Upper lobe of left lung (tissue), 6 donors: ENCODE measurements at regions not wholly inside any gene's neighbourhood (a gene's known extent, or its start where the extent isn't known, plus 50 kb on each side); places are given as distances from the start of the nearest gene placed in this dataset.

ENCODE experiments used
- ATAC-seq, 2 donors: fragments of 200-7000 bp; cut with Tn5 transposase; one replicate each; pipeline ENCODE4 v1.9.1; 2022; ENCODE audit warnings: mild to moderate bottlenecking in 2 of 2, moderate library complexity in 2 of 2; ENCODE audit not compliant: low FRiP score in 2 of 2
- DNase-seq, 2 donors: peaks; one replicate each; pipeline ENCODE4 v3.0.0-alpha.2; 2019 to 2020
- H3K27ac ChIP-seq, 4 donors: fragments of 200-600 bp; sonication (generic); one replicate each; pipeline ENCODE4 v1.5.1; 2016 to 2019
- H3K27me3 ChIP-seq, 4 donors: fragments of 200-600 bp; sonication (generic); one replicate each; pipeline ENCODE4 v1.5.1; 2017 to 2019
- H3K36me3 ChIP-seq, 4 donors: fragments of 200-600 bp; sonication (generic); one replicate each; pipeline ENCODE4 v1.5.1; 2016 to 2019
- H3K4me1 ChIP-seq, 4 donors: fragments of 200-600 bp; sonication (generic); one replicate each; pipeline ENCODE4 v1.5.1; 2018 to 2019
- H3K4me3 ChIP-seq, 4 donors: fragments of 200-600 bp; sonication (generic); one replicate each; pipeline ENCODE4 v1.5.1; 2017 to 2019; ENCODE audit warnings: mild to moderate bottlenecking in 2 of 4, moderate library complexity in 1 of 4
- H3K9me3 ChIP-seq, 4 donors: fragments of 200-600 bp; sonication (generic); one replicate each; pipeline ENCODE4 v1.5.1; 2018 to 2019
- EP300 ChIP-seq, 4 donors: sonication (generic); formaldehyde crosslinking; IDR thresholded peaks; one replicate each; pipeline ENCODE4 v1.5.1; 2017; ENCODE audit warnings: antibody characterized with exemption in 4 of 4, control low read depth in 2 of 4
- POLR2A ChIP-seq, 4 donors: fragments of 450-650 bp; IDR thresholded peaks; one replicate each; pipeline ENCODE4 v1.5.1; 2016 to 2017; ENCODE audit warnings: antibody characterized with exemption in 4 of 4, mild to moderate bottlenecking in 2 of 4
- POLR2AphosphoS5 ChIP-seq, 2 donors: sonication (generic); formaldehyde crosslinking; IDR thresholded peaks; one replicate each; pipeline ENCODE4 v1.5.1; 2017; ENCODE audit warnings: antibody characterized with exemption in 2 of 2
- WGBS, 2 donors: methylation state at CpG; one replicate each; pipeline ENCODE4 v1.1.5; 2017 to 2018; 5-methylcytosine and 5-hydroxymethylcytosine counted together
- TF ChIP-seq, protein P1 (sequence below), 6 experiments: fragments of 450-650 bp in 4 of 6; fragments of 200-600 bp in 2 of 6; sonication (generic) in 2 of 6; IDR thresholded peaks; one replicate each; pipeline ENCODE4 v1.5.1; 2016 to 2019; ENCODE audit warnings: antibody characterized with exemption in 6 of 6
- donor health status: DM: no; HTN: no; CAD: no; lungs with moderate emphysema.
- donor health status: DM: no; HTN: yes; CAD: no; lungs with severe emphysema.

DNA sequence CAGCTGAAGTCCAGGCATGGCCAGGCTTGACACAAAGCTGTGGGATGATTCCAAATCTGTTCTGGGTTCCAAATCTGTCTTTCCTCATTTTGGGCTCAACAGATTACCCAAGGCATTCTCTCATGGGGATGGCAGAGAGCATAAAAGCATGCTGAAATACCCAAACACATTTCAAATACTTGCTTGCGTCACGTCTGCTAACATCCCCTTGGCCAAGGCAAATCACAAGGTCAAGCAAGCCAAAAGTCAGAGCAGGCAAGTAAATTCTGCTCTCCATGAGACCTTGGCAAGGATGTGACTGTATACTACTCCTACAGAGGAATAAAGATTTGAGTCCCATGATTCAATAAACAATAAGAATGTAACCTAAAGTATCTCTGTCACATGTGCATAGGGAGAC lies 306.7 kb downstream of the EPB41L4A start:
- ATAC-seq (no peak), DNase-seq (no peak)
- H3K4me3 ChIP-seq = no peak overlapping the region
- peaks cover 0 to 7% (median 3%) of the 10 kb centered on the region in 4 donors for H3K4me1 ChIP-seq
- no peaks in the 10 kb centered on the region for H3K36me3 ChIP-seq
- 17 to 26% methylated on average over 2 of the region's 2 CpGs for WGBS, 2 donors
- no peaks in the 10 kb centered on the region for H3K27me3 ChIP-seq
- no peaks in the 10 kb centered on the region for H3K9me3 ChIP-seq
- TF ChIP-seq POLR2A (IDR thresholded peaks at IDR 0.05) (no peak), POLR2AphosphoS5 (IDR thresholded peaks at IDR 0.05) (no peak), EP300 (IDR thresholded peaks at IDR 0.05) (no peak)
- TF ChIP-seq, protein P1, sequence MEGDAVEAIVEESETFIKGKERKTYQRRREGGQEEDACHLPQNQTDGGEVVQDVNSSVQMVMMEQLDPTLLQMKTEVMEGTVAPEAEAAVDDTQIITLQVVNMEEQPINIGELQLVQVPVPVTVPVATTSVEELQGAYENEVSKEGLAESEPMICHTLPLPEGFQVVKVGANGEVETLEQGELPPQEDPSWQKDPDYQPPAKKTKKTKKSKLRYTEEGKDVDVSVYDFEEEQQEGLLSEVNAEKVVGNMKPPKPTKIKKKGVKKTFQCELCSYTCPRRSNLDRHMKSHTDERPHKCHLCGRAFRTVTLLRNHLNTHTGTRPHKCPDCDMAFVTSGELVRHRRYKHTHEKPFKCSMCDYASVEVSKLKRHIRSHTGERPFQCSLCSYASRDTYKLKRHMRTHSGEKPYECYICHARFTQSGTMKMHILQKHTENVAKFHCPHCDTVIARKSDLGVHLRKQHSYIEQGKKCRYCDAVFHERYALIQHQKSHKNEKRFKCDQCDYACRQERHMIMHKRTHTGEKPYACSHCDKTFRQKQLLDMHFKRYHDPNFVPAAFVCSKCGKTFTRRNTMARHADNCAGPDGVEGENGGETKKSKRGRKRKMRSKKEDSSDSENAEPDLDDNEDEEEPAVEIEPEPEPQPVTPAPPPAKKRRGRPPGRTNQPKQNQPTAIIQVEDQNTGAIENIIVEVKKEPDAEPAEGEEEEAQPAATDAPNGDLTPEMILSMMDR (IDR thresholded peaks at IDR 0.05) = no peak
- no peak overlapping the region for H3K27ac ChIP-seq

DNA sequence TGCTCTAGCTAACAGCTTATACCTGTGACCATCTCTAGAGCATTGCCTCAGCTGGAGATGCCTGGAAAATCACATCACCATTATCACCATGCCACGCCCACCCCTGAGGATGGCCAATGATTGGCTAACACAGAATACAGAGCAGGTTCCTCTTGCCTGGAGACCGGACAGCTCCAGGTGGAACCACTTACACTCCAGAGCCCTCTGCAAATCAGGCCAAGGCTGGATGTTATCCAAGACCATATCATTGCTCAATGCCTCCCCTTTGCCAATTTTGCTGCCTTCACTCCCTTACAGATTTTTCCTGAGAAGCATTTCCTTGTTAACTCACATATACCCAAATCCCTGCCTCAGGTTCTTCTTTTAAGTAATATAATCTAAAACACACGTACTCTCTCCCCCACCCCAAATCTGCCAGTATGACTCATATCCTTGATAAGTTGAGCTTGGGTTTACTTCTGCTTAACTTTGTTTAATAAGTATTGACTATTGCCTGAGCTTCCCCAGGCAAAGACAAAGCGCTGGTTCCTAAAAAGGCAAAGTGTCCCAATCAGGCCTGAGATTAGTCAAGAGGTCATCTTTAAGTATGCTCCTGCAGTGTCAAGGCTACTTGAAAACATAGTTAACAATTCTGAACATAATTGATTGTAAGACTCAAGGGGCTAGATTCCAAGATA lies 309.6 kb downstream of the EPB41L4A start:
- H3K27ac ChIP-seq = peak overlapping the region in 1 of 4 donors; percentile 7
- peak in 1 of 2 donors; percentile 87 for DNase-seq
- peak; percentile 76 to 90 for ATAC-seq

DNA sequence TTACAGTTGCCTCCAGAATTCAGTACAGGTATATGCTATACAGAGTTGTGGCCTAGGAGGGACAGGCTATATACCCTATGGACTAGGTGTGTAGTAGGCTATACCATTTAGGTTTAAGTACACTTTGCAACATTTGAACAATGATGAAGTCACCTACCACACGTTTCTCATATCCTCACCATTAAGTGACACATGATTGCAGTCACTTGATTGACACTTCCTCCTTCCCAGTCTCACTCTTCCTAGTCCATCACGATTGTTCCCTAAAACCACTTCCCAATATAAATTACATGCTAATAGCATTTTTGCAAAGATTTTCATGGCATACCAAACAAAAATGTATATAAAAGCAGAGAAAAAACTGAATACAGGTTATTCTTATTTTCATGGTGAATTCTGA lies 312.2 kb downstream of the EPB41L4A start:
- ATAC-seq (peak in 1 of 2 donors; percentile 27), DNase-seq (no peak)
- Histone ChIP-seq H3K27me3 (no peaks in the 10 kb centered on the region), H3K9me3 (no peaks in the 10 kb centered on the region), H3K36me3 (no peaks in the 10 kb centered on the region), H3K4me3 (no peak overlapping the region), H3K27ac (no peak overlapping the region), H3K4me1 (peaks cover 0 to 7% (median 2%) of the 10 kb centered on the region in 4 donors)
- 21 to 32% methylated on average over 2 of the region's 2 CpGs for WGBS, 2 donors
- TF ChIP-seq, protein P1 (IDR thresholded peaks at IDR 0.05) = no peak
- TF ChIP-seq POLR2A (IDR thresholded peaks at IDR 0.05) = no peak
- no peak for TF ChIP-seq POLR2AphosphoS5 (IDR thresholded peaks at IDR 0.05)
- peak in 1 of 4 donors; percentile 37 for TF ChIP-seq EP300 (IDR thresholded peaks at IDR 0.05)

More for the DNA sequence above, 309.6 kb downstream of the EPB41L4A start:
- no peak overlapping the region for H3K4me3 ChIP-seq
- H3K27me3 ChIP-seq = no peaks in the 10 kb centered on the region
- 34 to 46% methylated on average over 4 of the region's 4 CpGs for WGBS, 2 donors
- peak in 1 of 4 donors; percentile 60 for TF ChIP-seq EP300 (IDR thresholded peaks at IDR 0.05)
- TF ChIP-seq, protein P1 (IDR thresholded peaks at IDR 0.05) = no peak
- TF ChIP-seq POLR2A (IDR thresholded peaks at IDR 0.05) = no peak
- no peak for TF ChIP-seq POLR2AphosphoS5 (IDR thresholded peaks at IDR 0.05)
- H3K4me1 ChIP-seq = peaks cover 0 to 7% (median 2%) of the 10 kb centered on the region in 4 donors
- H3K9me3 ChIP-seq = no peaks in the 10 kb centered on the region
- H3K36me3 ChIP-seq = no peaks in the 10 kb centered on the region

DNA sequence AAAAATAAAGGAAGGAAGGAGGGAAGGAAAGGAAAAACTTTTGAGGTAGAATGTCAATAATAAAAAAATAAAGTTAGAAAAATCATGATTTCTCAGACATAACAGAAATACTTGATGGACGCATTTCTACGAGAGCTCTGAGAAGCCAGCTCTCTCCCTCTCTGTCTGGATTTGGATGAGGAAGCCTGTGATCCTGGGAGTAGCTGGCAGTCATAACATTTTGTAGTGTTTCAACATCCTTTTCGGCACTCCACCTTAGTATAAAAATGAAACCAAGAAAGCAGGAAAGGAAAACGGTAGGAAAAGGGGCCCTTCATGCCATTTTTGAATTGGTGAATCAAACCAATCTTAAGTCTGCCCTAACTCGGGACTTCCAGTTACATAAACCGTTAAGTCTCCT lies 321.3 kb downstream of the EPB41L4A start:
- Histone ChIP-seq H3K4me3 (peak overlapping the region in 2 of 4 donors; percentile 13 to 22), H3K9me3 (peaks cover 0 to 3% (median 0%) of the 10 kb centered on the region in 4 donors), H3K36me3 (no peaks in the 10 kb centered on the region), H3K27me3 (no peaks in the 10 kb centered on the region), H3K27ac (no peak overlapping the region), H3K4me1 (no peaks in the 10 kb centered on the region)
- ATAC-seq = no peak
- TF ChIP-seq EP300 (IDR thresholded peaks at IDR 0.05) (no peak), POLR2AphosphoS5 (IDR thresholded peaks at IDR 0.05) (no peak), POLR2A (IDR thresholded peaks at IDR 0.05) (no peak)
- TF ChIP-seq, protein P1 (IDR thresholded peaks at IDR 0.05) = no peak
- 47 to 61% methylated on average over 6 of the region's 6 CpGs for WGBS, 2 donors
- DNase-seq = no peak

DNA sequence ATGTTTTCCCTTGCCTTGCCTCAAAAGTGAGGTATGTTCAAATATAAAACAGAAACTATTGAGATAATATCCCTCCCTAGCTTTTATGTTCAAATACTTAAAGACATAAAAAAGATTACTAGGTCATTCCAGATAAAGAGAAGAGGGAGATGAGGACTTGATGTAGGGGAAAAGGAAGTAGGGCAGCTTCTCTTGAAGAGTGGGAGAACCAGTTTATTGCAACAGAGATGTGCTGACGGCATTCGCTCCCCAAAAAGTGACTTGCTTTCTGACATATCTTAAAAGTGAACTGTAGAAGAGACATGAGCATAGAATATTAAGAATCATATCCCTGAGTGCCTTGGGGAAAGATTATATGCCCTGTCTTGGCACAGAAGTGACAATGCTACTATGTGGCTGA lies 330.2 kb upstream of the NREP start:
- TF ChIP-seq, protein P1 (IDR thresholded peaks at IDR 0.05) = no peak
- TF ChIP-seq EP300 (IDR thresholded peaks at IDR 0.05) = peak in 1 of 4 donors; percentile 16
- Histone ChIP-seq H3K36me3 (no peaks in the 10 kb centered on the region), H3K4me3 (no peak overlapping the region), H3K27ac (no peak overlapping the region), H3K9me3 (no peaks in the 10 kb centered on the region), H3K27me3 (no peaks in the 10 kb centered on the region), H3K4me1 (no peaks in the 10 kb centered on the region)
- 45 to 69% methylated on average over 2 of the region's 2 CpGs for WGBS, 2 donors
- ATAC-seq (no peak), DNase-seq (peak in 1 of 2 donors; percentile 31)
